Activated CD8-positive, alpha-beta T cell treated with anti-CD3 and anti-CD28 coated beads, Interleukin-2, amount 10 ng/mL, durations not matched to agents 7 days and 5 days (primary cell): ENCODE measurements at regions not wholly inside any gene's neighbourhood (a gene's known extent, or its start where the extent isn't known, plus 50 kb on each side); places are given as distances from the start of the nearest gene placed in this dataset.

Experiments
- ATAC-seq: fragments of 150-1000 bp; cut with Tn5 transposase; one replicate; pipeline ENCODE4 v1.10.0; 2021; ENCODE audit warnings: moderate library complexity
- CTCF ChIA-PET: fragments of 350-600 bp; sonication (Branson Sonifier 250); formaldehyde crosslinking; loops from one replicate; lab custom pipeline; 2021; ENCODE audit warnings: antibody characterized with exemption; lab: Charles Lee
- POLR2A ChIA-PET: fragments of 350-600 bp; sonication (Branson Sonifier 250); formaldehyde crosslinking; loops from one replicate; lab custom pipeline; 2021; ENCODE audit warnings: antibody characterized with exemption; lab: Charles Lee
- DNase-seq: peaks from one replicate; pipeline ENCODE4 v3.0.0-alpha.2; 2020
- H3K27ac Mint-ChIP-seq: one replicate; pipeline ENCODE4 v1.8.0; 2021; ENCODE audit warnings: mild to moderate bottlenecking, mixed read lengths
- H3K27me3 Mint-ChIP-seq: one replicate; pipeline ENCODE4 v1.8.0; 2021; ENCODE audit warnings: low read depth, mixed read lengths
- H3K36me3 Mint-ChIP-seq: one replicate; pipeline ENCODE4 v1.8.0; 2021; ENCODE audit warnings: low read depth, mixed read lengths
- H3K4me1 Mint-ChIP-seq: one replicate; pipeline ENCODE4 v1.8.0; 2021; ENCODE audit warnings: low read depth, mixed read lengths
- H3K4me3 Mint-ChIP-seq: one replicate; pipeline ENCODE4 v1.8.0; 2021; ENCODE audit warnings: mild to moderate bottlenecking, mixed read lengths
- H3K9me3 Mint-ChIP-seq: one replicate; pipeline ENCODE4 v1.8.0; 2022; ENCODE audit warnings: mixed read lengths; ENCODE audit not compliant: insufficient read depth

DNA sequence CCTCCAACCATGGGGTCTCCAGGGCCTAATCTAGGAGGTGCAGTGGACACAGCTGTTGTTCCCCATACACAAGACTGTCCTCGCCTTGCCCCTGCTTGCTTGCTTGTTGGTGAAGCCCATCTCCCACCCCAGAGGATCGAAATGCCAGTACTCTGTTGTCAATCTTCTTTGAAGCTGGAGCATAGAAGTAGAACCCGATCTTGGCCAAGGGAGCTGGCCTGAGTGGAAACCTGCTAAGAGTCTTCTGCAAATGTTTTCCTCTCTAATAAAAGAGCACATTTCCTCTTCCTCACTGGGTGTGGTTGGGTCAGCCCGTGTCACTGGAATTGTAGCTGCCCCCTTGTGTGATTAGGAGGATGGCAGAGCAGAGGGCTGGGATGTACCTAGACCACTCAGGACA is 85.4 kb downstream of the HES1 start:
- H3K4me1 Mint-ChIP-seq, result peaks cover 4% of the 10 kb centered on the region
- H3K36me3 Mint-ChIP-seq, result no peaks in the 10 kb centered on the region
- H3K4me3 Mint-ChIP-seq, result no peak overlapping the region
- ATAC-seq (no peak), DNase-seq (no peak)
- H3K27me3 Mint-ChIP-seq, result peaks cover 43% of the 10 kb centered on the region
- H3K9me3 Mint-ChIP-seq, result no peaks in the 10 kb centered on the region
- CTCF ChIA-PET, result no interaction called here
- POLR2A ChIA-PET, result no interaction called here
- no peak overlapping the region for H3K27ac Mint-ChIP-seq

DNA sequence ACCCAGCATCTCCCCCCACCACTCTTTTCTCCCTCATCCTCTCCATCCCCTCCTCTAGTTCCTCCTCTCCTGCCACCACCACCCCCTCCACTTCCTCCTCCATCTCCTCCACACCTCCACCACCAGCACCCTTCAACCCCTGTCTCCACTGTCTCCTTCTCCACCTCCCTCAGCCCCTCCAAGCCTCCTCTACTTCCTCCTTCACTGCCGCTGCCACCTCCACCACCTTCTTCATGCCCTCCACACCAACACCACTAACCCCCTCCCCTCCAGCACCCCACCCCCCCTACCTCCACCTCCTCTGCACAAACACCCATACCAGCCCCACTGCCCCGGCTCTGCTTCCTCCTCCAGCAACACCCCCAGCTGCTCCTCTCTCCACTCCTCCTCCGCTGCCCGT is 88.0 kb downstream of the HES1 start:
- Mint-ChIP-seq H3K27ac (no peak overlapping the region), H3K27me3 (peaks cover 52% of the 10 kb centered on the region), H3K36me3 (no peaks in the 10 kb centered on the region), H3K9me3 (no peaks in the 10 kb centered on the region), H3K4me1 (peaks cover 4% of the 10 kb centered on the region), H3K4me3 (no peak overlapping the region)
- ATAC-seq, result no peak
- no peak for DNase-seq
- POLR2A ChIA-PET, result no interaction called here
- CTCF ChIA-PET, result no interaction called here

DNA sequence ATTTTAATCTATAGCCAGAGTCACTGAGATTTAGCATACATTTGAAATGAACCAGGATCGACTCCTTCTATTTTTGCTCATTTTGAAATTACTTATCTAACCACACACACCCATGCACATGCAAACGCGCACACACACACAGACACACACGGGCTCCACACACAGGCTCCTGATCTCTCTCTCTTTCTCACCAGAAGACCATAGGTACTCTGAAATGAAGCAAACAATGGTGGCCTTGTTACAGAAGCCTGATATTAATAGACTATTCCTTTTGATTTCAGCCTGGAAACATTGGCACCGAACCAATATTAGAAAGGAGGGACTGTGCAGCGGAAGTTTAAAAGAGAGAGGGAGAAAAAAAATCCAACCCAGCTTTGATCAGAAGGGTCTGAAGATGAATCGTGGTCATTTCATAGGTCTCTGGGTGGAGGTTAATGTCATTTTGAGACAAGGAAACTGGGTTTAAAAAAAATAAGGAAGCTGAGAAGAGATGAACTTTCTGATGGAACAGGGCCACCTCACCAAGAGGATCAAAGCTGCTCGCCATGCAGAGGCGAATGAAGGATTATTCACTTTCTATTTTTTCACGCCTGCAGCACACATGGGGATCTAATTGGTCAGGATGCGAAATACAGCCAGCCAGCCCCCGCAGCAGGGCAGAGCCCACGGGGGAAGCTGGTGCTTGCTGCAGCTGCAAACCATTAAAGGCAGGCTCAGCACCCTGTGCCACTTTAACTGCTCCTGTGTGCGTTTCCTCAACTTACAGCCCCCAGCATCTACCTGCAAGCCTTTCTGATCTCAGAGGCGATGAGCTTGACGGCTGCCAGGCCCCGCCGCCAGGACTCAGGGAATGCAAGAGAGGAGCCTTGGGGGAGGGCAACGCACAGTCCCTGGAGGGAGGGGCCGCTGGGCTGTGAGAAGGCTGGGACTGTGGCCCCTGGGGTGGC is 88.8 kb downstream of the HES1 start:
- no peak for ATAC-seq
- H3K4me1 Mint-ChIP-seq, result peaks cover 4% of the 10 kb centered on the region
- peaks cover 56% of the 10 kb centered on the region for H3K27me3 Mint-ChIP-seq
- H3K36me3 Mint-ChIP-seq, result no peaks in the 10 kb centered on the region
- ChIA-PET CTCF (no interaction called here), POLR2A (no interaction called here)
- no peak for DNase-seq
- no peaks in the 10 kb centered on the region for H3K9me3 Mint-ChIP-seq
- H3K27ac Mint-ChIP-seq, result no peak overlapping the region
- no peak overlapping the region for H3K4me3 Mint-ChIP-seq

DNA sequence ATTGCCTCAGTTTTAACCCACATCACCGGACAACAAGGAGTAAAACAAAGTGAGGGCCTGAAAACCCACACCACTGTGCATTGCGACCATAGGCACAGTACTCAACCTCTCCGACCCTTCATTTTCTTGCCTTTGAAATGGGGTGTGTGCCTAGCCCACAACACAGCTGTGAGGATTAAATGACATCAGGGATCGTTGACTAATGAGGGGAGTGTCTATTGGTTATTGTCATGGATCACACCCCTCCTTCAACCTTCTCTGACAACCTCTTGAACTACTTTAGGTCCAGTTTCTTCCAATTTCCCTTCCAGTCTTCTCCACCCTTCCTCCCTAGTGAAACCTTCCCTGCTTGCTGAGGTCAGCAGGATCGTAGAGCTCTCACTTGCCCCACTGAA is 89.5 kb downstream of the HES1 start:
- no peak for ATAC-seq
- Mint-ChIP-seq H3K27ac (no peak overlapping the region), H3K4me3 (no peak overlapping the region), H3K27me3 (peaks cover 58% of the 10 kb centered on the region), H3K4me1 (peaks cover 4% of the 10 kb centered on the region), H3K36me3 (no peaks in the 10 kb centered on the region), H3K9me3 (no peaks in the 10 kb centered on the region)
- CTCF ChIA-PET, result no interaction called here
- no peak for DNase-seq
- POLR2A ChIA-PET, result no interaction called here

DNA sequence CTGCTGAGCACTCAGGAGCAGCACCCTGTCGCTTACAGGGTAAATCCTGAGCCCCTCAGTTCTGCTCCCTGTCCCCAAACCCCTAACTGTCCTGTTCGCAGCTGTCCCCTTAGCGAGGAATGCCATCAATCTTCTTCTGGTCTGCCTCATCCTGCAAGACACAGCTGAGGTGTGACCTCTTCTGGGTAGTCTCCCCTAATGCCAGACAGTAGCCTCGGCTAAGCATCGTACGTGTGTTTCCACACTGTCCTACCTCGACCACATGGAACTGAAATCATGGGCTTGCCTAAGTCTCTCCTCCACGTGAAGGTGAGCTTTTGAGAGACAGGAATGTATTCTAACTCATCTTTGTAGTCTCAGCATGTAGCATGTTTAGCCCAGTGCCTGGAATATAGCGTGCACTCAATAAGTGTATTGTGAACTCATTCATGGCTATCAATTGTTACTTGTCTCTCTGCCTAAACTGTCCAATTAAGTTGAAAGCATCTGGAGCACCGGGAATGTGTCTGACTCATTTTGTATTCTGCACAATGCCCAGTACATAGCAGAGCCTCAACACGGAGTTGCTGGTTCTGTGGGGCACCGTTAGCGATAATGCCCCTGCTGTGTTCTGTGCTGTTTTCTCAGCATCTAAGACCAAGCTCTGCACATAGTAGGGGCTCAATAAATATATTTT is 90.2 kb downstream of the HES1 start:
- no peaks in the 10 kb centered on the region for H3K36me3 Mint-ChIP-seq
- no peaks in the 10 kb centered on the region for H3K9me3 Mint-ChIP-seq
- ChIA-PET CTCF (no interaction called here), POLR2A (interaction anchor here (1.3 kb wide), 1 partner anchor 12 kb away, joined by 3 read pairs; no protein-coding TSS in a partner anchor)
- H3K4me1 Mint-ChIP-seq, result peaks cover 4% of the 10 kb centered on the region
- DNase-seq, result no peak
- peaks cover 60% of the 10 kb centered on the region for H3K27me3 Mint-ChIP-seq
- no peak overlapping the region for H3K4me3 Mint-ChIP-seq
- no peak overlapping the region for H3K27ac Mint-ChIP-seq
- ATAC-seq, result no peak

DNA sequence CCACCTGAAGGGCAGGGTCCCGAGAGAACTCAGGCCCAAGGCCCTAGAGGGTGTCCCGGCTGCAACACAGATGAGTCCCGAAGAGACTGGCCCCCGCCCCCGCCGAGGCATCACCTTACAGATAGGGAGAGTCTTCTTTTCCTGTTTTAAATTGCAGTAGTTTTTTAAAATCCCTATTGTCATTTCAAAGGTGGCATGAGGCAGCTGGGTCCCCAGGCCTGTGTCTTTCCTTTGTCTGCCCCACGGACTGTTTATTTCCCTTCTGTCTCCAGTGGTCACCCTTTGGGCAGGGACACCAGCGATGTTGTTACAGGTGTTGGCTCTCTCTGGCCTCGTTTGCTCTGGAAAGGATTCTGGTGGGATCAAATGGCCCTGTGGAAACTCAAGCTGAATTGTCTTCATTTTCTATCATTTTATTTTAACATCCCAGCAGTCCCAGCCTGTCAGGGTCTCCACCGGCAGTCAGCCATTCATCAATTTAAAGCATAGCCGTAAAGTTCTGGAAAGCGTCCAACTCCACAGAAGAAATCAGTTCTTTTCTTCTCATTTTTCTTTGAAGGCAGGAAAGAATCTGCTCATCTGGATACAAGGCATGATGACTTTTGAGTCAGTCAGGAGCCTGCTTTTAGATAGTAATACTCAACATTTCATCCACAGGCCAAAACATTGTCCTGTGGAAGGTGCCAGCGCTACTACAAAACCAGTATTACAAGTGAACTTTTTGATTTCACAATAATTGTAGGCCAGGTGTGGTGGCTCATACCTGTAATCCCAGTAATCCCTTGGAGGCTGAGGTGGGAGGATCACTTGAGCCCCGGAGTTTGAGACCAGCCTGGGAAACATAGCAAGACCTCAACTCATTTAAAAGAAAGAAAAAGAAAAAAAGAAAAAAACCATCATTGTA is 96.2 kb downstream of the HES1 start:
- Mint-ChIP-seq H3K4me3 (no peak overlapping the region), H3K27ac (no peak overlapping the region), H3K27me3 (peaks cover 42% of the 10 kb centered on the region), H3K9me3 (no peaks in the 10 kb centered on the region), H3K36me3 (no peaks in the 10 kb centered on the region), H3K4me1 (no peaks in the 10 kb centered on the region)
- ChIA-PET CTCF (no interaction called here), POLR2A (no interaction called here)
- ATAC-seq (no peak), DNase-seq (no peak)

DNA sequence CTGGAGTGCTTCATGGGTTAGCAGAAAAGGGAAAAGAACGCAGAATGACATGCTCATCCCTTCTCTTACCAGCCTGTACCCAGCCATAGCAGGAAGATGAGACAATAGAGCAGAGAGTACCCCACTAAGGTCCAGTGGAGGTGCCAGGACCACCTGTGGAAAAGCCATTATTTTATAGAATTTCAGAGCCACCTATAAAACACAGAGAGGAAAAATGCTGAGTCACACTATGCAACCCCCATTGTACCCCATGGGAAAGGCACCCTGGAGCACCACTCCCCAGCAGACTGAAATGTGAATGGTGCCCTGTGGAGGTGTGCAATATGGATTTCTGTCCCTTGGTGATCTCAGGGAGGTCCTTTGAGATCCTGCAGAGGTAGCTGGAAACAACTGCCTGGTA is 97.2 kb downstream of the HES1 start:
- ATAC-seq (no peak), DNase-seq (no peak)
- POLR2A ChIA-PET, result no interaction called here
- H3K9me3 Mint-ChIP-seq, result no peaks in the 10 kb centered on the region
- H3K4me3 Mint-ChIP-seq, result no peak overlapping the region
- CTCF ChIA-PET, result no interaction called here
- H3K27ac Mint-ChIP-seq, result no peak overlapping the region
- H3K27me3 Mint-ChIP-seq, result peaks cover 38% of the 10 kb centered on the region
- no peaks in the 10 kb centered on the region for H3K4me1 Mint-ChIP-seq
- no peaks in the 10 kb centered on the region for H3K36me3 Mint-ChIP-seq

DNA sequence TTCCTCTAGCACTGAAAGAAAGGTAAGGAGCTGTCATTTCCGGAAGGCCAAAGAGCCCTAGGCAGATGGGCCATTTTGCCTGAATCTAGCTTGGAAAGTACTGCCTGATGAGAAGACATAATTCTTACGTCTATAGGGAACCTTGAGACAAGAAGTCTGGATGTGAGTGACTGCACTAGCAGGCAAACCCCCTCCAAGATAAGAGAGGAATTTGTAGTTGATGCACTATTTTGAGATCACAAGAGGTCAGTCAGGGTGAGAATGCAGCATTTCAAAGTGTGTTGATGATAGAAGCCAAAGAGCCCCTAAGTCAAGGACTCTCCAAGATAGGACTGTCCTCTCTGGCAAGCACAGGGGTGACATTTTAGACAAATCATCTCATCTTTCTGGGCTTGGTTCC is 99.2 kb downstream of the HES1 start:
- Mint-ChIP-seq H3K9me3 (no peaks in the 10 kb centered on the region), H3K4me1 (no peaks in the 10 kb centered on the region), H3K4me3 (no peak overlapping the region), H3K27me3 (peaks cover 27% of the 10 kb centered on the region), H3K36me3 (no peaks in the 10 kb centered on the region), H3K27ac (no peak overlapping the region)
- ATAC-seq, result no peak
- CTCF ChIA-PET, result no interaction called here
- POLR2A ChIA-PET, result no interaction called here
- no peak for DNase-seq

DNA sequence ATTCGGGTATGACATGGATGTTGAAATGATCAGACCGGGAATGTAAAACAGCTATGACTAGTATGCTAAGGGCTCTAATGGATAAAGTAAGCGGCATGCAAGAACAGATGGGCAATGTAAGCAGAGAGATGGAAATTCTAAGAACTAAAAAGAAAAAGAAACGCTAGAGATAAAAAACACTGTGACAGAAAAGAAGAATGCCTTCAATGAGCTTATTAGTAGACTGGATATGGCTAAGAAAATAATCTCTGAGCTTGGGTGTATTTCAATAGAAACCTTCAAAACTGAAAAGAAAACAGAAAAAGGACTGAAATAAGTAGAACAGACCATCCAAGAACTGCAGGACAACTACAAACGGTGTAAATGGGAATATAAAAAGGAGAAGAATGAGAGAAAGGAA is 101.2 kb downstream of the HES1 start:
- POLR2A ChIA-PET, result no interaction called here
- H3K27me3 Mint-ChIP-seq, result peaks cover 30% of the 10 kb centered on the region
- CTCF ChIA-PET, result no interaction called here
- ATAC-seq, result no peak
- no peak overlapping the region for H3K4me3 Mint-ChIP-seq
- no peaks in the 10 kb centered on the region for H3K36me3 Mint-ChIP-seq
- H3K27ac Mint-ChIP-seq, result no peak overlapping the region
- no peaks in the 10 kb centered on the region for H3K9me3 Mint-ChIP-seq
- H3K4me1 Mint-ChIP-seq, result no peaks in the 10 kb centered on the region
- no peak for DNase-seq

DNA sequence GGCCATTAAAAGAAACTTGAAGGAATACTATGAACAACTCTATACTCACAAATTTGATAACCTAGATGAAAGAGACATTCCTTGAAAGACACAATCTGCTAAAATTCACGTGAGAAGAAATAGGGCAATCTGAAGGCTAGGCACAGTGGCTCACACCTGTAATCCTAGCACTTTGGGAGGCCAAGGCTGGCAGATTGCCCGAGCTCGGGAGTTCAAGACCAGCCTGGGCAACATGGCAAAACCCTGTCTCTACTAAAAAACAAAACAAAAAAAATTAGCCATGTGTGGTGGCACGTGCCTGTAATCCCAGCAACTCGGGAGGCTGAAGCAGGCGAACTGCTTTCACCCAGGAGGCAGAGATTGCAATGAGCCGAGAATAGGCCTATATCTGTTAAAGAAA is 104.8 kb downstream of the HES1 start:
- Mint-ChIP-seq H3K27me3 (peaks cover 28% of the 10 kb centered on the region), H3K36me3 (no peaks in the 10 kb centered on the region), H3K9me3 (no peaks in the 10 kb centered on the region), H3K4me3 (no peak overlapping the region), H3K27ac (no peak overlapping the region), H3K4me1 (no peaks in the 10 kb centered on the region)
- ATAC-seq, result no peak
- DNase-seq, result no peak
- CTCF ChIA-PET, result interaction anchor here (0.7 kb wide), 1 partner anchor 9 kb away, joined by 3 read pairs; no protein-coding TSS in a partner anchor
- POLR2A ChIA-PET, result no interaction called here

DNA sequence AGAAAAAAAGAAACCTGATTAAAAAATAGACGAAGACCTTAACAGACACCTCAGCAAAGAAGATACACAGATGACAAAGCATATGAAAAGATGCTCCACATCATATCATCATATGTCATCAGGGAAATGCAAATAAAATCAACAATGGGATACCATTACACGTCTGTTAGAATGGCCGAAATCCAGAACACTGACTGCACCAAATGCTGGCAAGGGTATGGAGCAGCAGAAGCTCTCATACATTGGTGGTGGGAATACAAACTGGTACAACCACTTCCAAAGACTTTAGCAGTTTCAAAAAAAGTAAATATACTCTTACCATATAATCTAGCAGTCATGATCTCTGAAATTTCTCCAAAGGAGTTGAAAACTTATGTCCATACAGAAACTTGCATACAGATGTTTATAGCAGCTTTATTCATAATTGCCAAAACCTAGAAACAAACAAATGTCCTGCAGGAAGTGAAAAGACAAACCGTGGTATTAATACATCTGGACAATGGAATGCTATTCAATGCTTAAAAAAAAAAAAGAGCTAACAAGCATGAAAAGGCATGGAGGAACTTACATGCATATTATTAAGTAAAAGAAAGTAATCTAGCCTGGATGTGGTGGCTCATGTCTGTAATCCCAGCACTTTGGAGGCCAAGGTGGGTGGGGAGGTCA is 107.4 kb downstream of the HES1 start:
- H3K27ac Mint-ChIP-seq, result no peak overlapping the region
- POLR2A ChIA-PET, result interaction anchor here (0.6 kb wide), 2 partner anchors 56 to 863 kb away, joined by 3 read pairs; no protein-coding TSS in a partner anchor

More for the DNA sequence above, 107.4 kb downstream of the HES1 start:
- DNase-seq (no peak), ATAC-seq (no peak)
- Mint-ChIP-seq H3K4me3 (no peak overlapping the region), H3K36me3 (no peaks in the 10 kb centered on the region), H3K9me3 (no peaks in the 10 kb centered on the region), H3K27me3 (peaks cover 21% of the 10 kb centered on the region), H3K4me1 (no peaks in the 10 kb centered on the region)
- CTCF ChIA-PET, result no interaction called here
